HL-60 (cell line): ENCODE measurements at regions not wholly inside any gene's neighbourhood (a gene's known extent, or its start where the extent isn't known, plus 50 kb on each side); places are given as distances from the start of the nearest gene placed in this dataset.

Experiments used
- GABPA ChIP-seq: IDR thresholded peaks from 2 replicates; pipeline ENCODE4 v1.6.1; 2012; ENCODE audit warnings: low read depth
- POLR2AphosphoS5 ChIP-seq: IDR thresholded peaks from 2 replicates; pipeline ENCODE4 v1.6.1; 2012; ENCODE audit warnings: low read depth
- TF ChIP-seq, protein P1 (sequence below): IDR thresholded peaks from one replicate; pipeline ENCODE4 v1.5.1; 2011; ENCODE audit warnings: low read length, control low read depth, inconsistent platforms; ENCODE audit not compliant: insufficient read depth
- TF ChIP-seq, protein P2 (sequence below): IDR thresholded peaks from 2 replicates; pipeline ENCODE4 v1.6.1; 2012; ENCODE audit warnings: low read depth; ENCODE audit not compliant: insufficient replicate concordance

DNA sequence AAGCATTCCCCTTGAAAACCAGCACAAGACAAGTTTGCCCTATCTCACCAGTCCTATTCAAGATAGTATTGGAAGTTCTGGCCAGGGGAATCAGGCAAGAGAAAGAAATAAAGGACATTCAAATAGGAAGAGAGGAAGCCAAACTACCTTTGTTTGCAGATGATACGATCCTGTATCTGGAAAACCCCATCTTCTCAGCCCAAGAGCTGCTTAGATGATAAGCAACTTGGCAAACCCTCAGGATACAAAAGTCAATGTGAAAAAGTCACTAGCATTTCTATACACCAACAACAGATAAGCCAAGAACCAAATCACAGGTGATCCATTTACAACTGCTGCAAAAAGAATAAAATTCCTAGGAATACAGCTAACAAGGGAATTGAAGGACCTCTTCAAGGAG lies 403.7 kb upstream of the AZI2 start:
- TF ChIP-seq, protein P1, sequence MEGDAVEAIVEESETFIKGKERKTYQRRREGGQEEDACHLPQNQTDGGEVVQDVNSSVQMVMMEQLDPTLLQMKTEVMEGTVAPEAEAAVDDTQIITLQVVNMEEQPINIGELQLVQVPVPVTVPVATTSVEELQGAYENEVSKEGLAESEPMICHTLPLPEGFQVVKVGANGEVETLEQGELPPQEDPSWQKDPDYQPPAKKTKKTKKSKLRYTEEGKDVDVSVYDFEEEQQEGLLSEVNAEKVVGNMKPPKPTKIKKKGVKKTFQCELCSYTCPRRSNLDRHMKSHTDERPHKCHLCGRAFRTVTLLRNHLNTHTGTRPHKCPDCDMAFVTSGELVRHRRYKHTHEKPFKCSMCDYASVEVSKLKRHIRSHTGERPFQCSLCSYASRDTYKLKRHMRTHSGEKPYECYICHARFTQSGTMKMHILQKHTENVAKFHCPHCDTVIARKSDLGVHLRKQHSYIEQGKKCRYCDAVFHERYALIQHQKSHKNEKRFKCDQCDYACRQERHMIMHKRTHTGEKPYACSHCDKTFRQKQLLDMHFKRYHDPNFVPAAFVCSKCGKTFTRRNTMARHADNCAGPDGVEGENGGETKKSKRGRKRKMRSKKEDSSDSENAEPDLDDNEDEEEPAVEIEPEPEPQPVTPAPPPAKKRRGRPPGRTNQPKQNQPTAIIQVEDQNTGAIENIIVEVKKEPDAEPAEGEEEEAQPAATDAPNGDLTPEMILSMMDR = no peak
- no peak for TF ChIP-seq GABPA
- TF ChIP-seq POLR2AphosphoS5 = no peak
- TF ChIP-seq, protein P2, sequence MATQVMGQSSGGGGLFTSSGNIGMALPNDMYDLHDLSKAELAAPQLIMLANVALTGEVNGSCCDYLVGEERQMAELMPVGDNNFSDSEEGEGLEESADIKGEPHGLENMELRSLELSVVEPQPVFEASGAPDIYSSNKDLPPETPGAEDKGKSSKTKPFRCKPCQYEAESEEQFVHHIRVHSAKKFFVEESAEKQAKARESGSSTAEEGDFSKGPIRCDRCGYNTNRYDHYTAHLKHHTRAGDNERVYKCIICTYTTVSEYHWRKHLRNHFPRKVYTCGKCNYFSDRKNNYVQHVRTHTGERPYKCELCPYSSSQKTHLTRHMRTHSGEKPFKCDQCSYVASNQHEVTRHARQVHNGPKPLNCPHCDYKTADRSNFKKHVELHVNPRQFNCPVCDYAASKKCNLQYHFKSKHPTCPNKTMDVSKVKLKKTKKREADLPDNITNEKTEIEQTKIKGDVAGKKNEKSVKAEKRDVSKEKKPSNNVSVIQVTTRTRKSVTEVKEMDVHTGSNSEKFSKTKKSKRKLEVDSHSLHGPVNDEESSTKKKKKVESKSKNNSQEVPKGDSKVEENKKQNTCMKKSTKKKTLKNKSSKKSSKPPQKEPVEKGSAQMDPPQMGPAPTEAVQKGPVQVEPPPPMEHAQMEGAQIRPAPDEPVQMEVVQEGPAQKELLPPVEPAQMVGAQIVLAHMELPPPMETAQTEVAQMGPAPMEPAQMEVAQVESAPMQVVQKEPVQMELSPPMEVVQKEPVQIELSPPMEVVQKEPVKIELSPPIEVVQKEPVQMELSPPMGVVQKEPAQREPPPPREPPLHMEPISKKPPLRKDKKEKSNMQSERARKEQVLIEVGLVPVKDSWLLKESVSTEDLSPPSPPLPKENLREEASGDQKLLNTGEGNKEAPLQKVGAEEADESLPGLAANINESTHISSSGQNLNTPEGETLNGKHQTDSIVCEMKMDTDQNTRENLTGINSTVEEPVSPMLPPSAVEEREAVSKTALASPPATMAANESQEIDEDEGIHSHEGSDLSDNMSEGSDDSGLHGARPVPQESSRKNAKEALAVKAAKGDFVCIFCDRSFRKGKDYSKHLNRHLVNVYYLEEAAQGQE = no peak
